GM19463 (cell line): ENCODE measurements at regions not wholly inside any gene's neighbourhood (a gene's known extent, or its start where the extent isn't known, plus 50 kb on each side); places are given as distances from the start of the nearest gene placed in this dataset.

ENCODE experiments used
- ATAC-seq: cut with Tn5 transposase; IDR thresholded peaks from one replicate; pipeline ENCODE4 v1.9.1; 2021; ENCODE audit warnings: mild to moderate bottlenecking, moderate library complexity; ENCODE audit not compliant: unreplicated experiment

GRCh38 chr10:8462565-8462964 lies 408.1 kb downstream of the GATA3 start:
- ATAC-seq: no peak

DNA sequence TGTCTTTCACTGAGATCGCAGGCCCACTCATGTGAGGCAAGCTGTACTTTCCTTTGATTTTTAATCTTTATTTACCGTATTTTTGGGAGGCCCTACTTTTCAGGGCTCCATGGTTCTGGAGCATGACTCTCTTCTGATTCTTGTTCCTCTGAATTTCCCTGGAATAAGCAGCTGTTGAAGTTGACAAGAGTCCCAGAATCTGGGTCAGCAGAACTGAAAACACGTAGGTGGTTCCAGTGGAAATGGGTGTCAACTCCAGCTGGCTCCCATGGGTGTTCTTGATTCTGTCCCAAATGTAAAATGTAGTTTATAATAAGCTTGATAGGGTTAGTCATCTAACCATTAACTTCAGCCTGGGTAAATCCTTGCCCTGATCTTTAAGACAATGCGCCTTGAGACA lies 409.4 kb downstream of the GATA3 start:
- no peak for ATAC-seq

DNA sequence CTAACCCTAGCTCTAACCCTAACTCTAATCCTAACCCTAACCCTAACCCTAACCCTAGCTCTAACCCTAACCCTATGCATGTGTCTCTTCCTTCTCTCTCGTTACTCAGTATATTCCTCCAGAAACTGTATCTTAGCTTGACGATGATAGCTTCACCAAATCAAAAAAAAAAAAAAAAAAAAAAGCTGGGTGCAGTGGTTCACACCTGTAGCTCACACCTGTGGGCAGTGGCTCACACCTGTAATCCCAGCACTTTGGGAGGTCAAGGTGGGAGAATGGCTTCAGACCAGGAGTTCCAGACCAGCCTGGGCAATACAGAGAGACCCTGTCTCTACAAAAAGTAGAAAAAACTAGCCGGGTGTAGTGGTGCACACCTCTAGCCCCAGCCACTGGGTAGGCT lies 414.0 kb downstream of the GATA3 start:
- no peak for ATAC-seq

DNA sequence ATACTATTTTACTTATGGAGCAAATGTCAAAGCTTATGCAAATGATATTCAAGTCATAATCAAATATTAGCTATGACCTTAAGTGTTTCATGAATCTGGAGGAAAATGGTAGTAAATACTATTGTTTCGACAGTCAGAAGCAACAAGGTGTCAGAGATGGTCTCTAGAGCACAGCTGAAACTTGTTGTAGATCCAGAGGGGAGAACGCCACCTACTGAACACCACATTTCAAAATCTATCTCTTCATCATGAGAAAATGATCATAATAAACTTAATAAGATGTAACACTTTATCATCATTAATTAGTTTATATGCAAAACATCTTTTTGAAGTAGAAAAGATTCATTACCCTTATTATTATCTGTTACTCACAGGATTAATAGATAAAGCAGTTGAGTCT lies 418.7 kb downstream of the GATA3 start:
- ATAC-seq: no peak

GRCh38 chr10:8477300-8477699 lies 422.8 kb downstream of the GATA3 start:
- no peak for ATAC-seq

DNA sequence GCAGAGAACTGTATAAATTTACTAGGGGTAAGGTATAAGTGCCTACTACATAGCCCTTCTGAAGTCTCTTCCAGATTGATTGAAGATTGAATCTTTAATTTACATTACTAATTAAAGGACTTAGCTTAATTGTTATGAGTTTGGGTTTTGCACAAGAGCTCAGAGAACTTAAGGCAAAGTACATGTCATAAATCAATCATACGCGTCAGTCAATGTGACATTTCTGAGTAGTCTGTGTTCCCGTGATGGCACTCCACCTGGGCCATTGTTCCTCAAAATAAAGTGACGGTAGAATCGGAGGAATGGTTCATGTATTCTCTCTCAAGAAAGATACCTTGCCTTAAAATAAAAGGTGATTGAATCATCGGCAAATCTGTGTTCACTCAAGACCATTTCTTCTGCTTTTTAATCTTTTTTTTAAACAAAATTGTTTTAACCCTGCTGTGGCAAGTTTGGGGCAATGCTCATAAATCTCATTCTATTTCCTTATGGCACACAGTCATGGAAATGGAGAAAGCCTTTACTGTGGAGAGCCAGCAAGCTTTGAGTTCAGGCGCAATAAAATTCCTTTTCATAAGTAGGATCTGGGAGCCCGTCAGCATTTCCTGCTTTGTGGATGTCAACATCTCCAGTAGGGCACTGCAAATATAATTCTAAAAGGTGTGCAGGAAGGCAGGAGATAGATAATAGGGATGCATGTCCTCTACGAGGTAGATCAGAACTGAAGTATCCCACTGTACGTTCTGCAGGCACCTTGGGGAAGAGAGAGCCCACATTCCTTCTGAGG lies 427.4 kb downstream of the GATA3 start:
- no peak for ATAC-seq

DNA sequence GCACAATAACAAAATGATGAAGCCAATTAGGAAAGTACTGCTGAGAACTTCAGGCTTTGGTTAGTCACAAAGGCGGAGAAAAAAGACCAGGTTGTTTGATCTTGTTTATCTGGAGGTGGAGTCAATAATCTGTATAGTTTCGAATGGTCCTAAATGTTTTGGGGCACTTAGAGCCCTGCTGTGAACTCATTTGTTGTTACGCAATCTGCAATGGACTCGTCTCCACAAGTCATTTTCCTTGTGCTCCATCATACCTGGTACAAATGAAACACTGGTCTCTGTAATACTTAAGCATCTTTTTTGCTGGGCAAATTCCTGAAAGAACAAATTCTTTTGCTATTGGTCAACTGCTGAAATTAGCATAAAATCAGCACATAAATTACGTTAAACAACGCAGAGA lies 430.5 kb downstream of the GATA3 start:
- ATAC-seq: no peak

DNA sequence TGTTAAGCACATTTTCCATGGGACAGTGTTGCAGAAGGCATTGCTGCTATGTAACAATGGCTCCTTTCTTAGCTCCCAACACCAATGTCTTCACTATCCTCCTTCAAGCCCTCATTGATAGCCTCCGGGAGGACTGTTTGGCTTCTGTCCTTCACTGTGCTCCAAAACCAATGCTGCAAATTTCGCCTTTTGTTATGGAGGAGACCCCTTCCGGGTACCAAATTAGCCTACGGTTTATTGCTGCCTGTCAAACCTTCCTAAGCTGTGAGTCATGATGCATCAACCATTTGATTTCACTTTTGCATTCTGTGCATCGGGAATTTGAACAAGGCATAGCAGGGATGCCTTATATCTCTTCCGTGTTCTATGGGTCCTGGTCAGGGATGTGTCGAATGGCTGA lies 432.9 kb downstream of the GATA3 start:
- no peak for ATAC-seq

- ATAC-seq: no peak
Measured at GRCh38 chr10:8489232-8489631, 434.7 kb downstream of the GATA3 start.

DNA sequence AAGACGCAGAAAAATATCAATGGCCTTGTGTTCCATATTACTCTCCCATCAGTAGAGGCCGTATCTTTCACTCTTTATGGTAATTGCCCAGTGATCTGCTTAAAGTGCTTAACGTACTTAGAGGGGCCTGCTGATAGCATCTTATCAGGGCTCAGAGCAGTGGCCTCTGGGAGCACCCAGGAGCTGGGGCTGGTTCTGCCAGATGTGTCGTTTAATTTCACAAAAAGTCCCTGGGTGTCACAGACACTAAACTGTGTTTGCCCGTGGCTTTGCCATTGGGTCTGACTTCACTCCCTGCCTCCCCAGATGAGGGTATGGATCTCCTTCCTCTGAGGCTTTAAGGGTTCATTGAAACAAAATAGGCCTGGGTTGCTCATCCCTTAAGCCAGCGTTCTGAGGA lies 435.3 kb downstream of the GATA3 start:
- ATAC-seq: no peak

DNA sequence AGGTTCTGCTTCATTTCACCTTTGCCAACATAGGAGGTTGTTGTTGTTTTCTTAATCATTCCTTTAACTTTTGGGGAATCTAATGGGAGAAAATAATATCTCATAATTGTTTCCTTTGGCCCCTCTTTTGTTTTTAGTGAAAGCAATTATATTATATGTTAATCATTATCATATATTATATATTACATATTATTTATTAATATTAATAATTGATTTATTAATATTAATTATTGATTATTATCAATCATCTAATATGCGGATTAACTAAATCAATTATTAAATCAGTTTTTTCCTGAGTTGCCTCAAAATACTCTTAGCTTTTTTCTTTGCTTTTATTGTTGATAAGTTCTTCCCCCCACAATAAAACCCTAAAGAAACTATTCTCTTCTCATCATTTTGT lies 443.8 kb downstream of the GATA3 start:
- no peak for ATAC-seq

DNA sequence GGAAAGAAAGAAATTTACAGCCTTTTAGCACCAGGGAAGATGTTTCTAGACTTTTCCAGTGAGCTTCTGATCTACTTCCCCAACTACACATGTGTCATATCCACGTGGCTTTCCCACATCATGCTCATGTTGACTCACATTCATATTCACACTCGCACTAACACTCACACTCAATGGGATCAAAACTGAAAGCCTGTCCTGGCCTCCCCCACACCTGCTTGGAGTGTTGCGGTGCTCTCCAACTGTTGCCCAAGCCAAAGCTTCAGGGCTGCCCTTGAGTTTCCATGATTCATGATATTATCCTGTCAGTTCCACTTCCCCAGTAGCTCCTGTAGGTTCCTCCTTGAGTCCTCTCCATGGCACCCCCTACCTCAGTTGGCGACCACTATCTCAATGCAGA lies 444.4 kb downstream of the GATA3 start:
- ATAC-seq: no peak

GRCh38 chr10:8499312-8499711 lies 444.8 kb downstream of the GATA3 start:
- no peak for ATAC-seq

DNA sequence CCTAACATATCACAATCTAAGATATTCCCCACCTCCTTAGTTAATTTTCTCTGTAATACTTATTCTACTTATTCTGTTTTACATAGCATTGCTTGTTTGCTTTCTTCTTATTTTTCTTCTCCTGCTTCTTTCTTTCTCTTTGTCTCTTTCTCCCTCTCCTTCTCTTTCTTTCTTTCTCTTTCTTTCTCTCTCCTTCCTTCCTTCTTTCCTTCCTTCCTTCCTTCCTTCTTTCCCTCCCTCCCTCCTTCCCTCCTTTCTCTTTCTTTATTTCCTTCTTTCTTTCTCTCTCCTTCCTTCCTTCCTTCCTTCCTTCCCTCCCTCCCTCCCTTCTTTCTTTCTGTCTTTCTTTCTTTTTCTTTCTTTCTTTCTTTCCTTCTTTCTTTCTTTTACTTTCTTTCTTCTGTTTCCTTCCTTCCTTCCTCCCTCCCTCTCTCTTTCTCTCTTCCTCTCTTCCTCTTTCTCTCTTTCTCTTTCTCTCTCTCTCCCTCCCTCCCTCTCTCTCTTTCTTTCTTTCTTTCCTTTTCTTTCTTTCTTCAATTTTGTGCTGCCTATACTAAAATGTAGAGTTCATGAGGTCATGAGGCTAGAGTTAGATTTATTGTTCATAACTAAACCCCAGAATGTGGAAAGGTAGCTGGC lies 445.4 kb downstream of the GATA3 start:
- ATAC-seq: no peak

- no peak for ATAC-seq
Measured at GRCh38 chr10:8502573-8502972, 448.1 kb downstream of the GATA3 start.

- ATAC-seq: no peak
Measured at GRCh38 chr10:8504499-8504898, 450.0 kb downstream of the GATA3 start.

- ATAC-seq: no peak
Measured at GRCh38 chr10:8507156-8507555, 452.7 kb downstream of the GATA3 start.

- ATAC-seq: no peak
Measured at GRCh38 chr10:8508882-8509281, 454.4 kb downstream of the GATA3 start.

DNA sequence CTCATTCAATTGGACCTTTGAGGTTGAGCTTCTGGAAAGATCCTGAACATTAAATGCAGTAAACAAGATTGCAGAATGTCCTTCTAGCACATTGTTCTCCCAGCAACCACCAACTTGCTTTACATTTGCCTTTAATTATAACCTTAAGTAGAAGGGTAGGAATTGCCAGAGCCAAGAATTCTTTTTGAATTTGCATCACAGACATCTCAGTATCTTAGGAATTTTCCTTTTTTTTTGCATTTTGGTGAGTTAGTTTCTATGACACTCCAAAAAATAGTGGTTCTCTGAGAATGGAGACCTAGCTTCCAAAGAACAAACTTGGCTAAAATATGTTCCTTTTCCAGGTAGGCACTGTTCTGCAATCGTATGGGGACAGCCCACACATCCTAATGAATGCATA lies 456.0 kb downstream of the GATA3 start:
- ATAC-seq: no peak

GRCh38 chr10:8511026-8511425 lies 456.5 kb downstream of the GATA3 start:
- no peak for ATAC-seq

DNA sequence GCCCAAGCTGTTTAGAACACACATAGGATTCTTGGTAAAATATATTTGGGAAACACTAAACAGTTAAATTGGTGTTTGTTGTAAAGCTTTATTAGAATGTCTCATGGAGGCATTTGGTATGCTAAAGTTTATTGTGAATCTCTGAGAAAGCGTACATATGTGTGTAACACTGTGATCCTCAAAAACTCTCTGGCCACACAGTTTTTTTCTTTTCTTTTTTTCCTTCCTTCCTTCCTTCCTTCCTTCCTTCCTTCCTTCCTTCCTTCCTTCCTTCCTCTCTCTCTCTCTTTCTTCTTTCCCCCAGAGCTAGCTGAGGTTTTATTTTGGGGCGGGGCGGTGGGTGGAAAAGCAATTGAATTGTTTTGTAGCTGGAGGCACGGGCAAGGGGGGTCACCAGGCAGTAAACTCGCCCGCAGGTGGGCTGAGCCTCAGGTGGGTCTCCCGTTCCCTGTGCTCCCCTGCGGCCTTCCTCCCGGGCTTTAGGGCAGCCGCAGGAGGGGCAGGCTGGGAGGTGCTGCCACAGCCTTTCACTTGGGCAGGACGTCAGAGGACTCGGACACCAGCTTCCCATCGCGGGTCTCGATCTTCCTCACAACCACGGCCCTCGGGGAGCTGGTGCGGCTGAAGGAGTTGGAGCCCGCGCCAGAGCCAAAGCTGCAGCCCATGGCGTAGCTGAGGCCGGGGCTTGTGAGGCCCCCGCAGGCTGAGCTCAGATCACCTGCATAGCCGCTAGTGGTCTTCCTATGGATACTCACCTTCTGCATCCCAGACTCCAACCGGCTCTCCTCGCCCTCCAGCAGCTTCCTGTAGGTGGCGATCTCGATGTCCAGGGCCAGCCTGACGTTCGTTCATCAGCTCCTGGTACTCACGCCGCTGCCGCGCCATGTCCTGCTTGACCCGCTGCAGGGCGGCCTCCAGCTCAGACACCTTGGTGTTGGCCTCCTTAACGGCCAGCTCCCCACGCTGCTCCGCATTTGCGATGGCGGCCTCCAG lies 459.0 kb downstream of the GATA3 start:
- no peak for ATAC-seq

DNA sequence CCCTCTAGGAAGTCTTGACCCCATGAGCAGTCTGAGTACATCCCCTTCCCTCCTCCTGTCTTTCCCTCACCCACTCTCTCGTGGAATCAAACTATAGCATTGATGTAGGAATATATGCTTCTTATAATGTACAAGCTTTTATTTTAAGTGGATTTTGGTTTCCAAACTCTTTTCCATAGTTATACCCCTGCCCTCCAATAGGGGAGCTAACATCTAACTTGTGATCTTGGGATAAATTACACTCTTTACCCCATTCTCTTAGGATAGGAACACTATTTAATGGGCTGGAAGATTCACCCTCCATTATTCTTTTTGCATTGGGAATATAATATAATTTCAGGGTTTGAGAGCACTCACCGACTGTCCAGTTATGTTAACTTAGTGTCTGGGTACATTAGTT lies 465.9 kb downstream of the GATA3 start:
- no peak for ATAC-seq
